Cardiac fibroblast (primary cell): ENCODE measurements at regions not wholly inside any gene's neighbourhood (a gene's known extent, or its start where the extent isn't known, plus 50 kb on each side); places are given as distances from the start of the nearest gene placed in this dataset.
A peak's percentile ranks its signal among the peaks of the same experiment; 100 is the strongest.
"Not testable (repeated sequence)": the region's sequence is repeated elsewhere in the genome, so short reads cannot be mapped to it uniquely, and the experiment has no call there.

Experiments
- DNase-seq, 2 donors: peaks; one replicate each; pipeline versions ENCODE4 v3.0.0 to v3.0.0-alpha.2; 2010; ENCODE audit warnings: low read depth in 2 of 2
- H3K4me3 ChIP-seq, 2 donors: replicated peaks in 1 of 2; 1 replicate in 1 of 2; 2 replicates in 1 of 2; pipeline ENCODE4 v1.5.1; 2011; ENCODE audit warnings: low read depth in 2 of 2, low read length in 2 of 2, mild to moderate bottlenecking in 2 of 2, moderate library complexity in 1 of 2
- CTCF ChIP-seq: IDR thresholded peaks from one replicate; pipeline ENCODE4 v1.5.1; 2011; ENCODE audit warnings: low read depth, mild to moderate bottlenecking, low read length, inconsistent platforms

GRCh38 chr21:27352885-27353284 is 386.0 kb upstream of the ADAMTS5 start:
- no peak overlapping the region for H3K4me3 ChIP-seq
- no peak for DNase-seq
- TF ChIP-seq CTCF: no peak

GRCh38 chr21:27346041-27346448 is 379.2 kb upstream of the ADAMTS5 start:
- no peak overlapping the region for H3K4me3 ChIP-seq
- peak; percentile 19 to 81 for DNase-seq
- TF ChIP-seq CTCF: no peak

- TF ChIP-seq CTCF: no peak
- DNase-seq: peak in 1 of 2 donors; percentile 16
- no peak overlapping the region for H3K4me3 ChIP-seq
Observed at GRCh38 chr21:27339902-27340301, 373.0 kb upstream of the ADAMTS5 start.

GRCh38 chr21:27338007-27338406 is 371.1 kb upstream of the ADAMTS5 start:
- not testable (repeated sequence) for DNase-seq, H3K4me3 ChIP-seq

GRCh38 chr21:27333096-27333495 is 366.2 kb upstream of the ADAMTS5 start:
- H3K4me3 ChIP-seq: no peak overlapping the region
- TF ChIP-seq CTCF: no peak
- DNase-seq: no peak

GRCh38 chr21:27329255-27329851 is 362.5 kb upstream of the ADAMTS5 start:
- DNase-seq: peak; percentile 60 to 64
- no peak for TF ChIP-seq CTCF
- no peak overlapping the region for H3K4me3 ChIP-seq

- DNase-seq: no peak
- TF ChIP-seq CTCF: no peak
- H3K4me3 ChIP-seq: no peak overlapping the region
Observed at GRCh38 chr21:27326301-27326700, 359.4 kb upstream of the ADAMTS5 start.
